Activated CD4-positive, alpha-beta memory T cell treated with anti-CD3 and anti-CD28 coated beads for 36 hours (primary cell): ENCODE measurements at regions not wholly inside any gene's neighbourhood (a gene's known extent, or its start where the extent isn't known, plus 50 kb on each side); places are given as distances from the start of the nearest gene placed in this dataset.

Experiments
- CTCF ChIA-PET: fragments of 350-600 bp; sonication (Branson Sonifier 250); formaldehyde crosslinking; loops from one replicate; lab custom pipeline; 2021; ENCODE audit warnings: antibody characterized with exemption, inconsistent platforms; lab: Charles Lee
- POLR2A ChIA-PET: fragments of 350-600 bp; sonication (Branson Sonifier 250); formaldehyde crosslinking; loops from one replicate; lab custom pipeline; 2021; ENCODE audit warnings: antibody characterized with exemption; lab: Charles Lee
- DNase-seq: peaks from one replicate; pipeline ENCODE4 v3.0.0-alpha.2; 2020
- H3K27ac Mint-ChIP-seq: one replicate; pipeline ENCODE4 v1.8.0; 2021; ENCODE audit warnings: mixed read lengths
- H3K27me3 Mint-ChIP-seq: one replicate; pipeline ENCODE4 v1.8.0; 2021; ENCODE audit warnings: mixed read lengths
- H3K36me3 Mint-ChIP-seq: one replicate; pipeline ENCODE4 v1.8.0; 2021; ENCODE audit warnings: mixed read lengths
- H3K4me1 Mint-ChIP-seq: one replicate; pipeline ENCODE4 v1.8.0; 2021; ENCODE audit warnings: low read depth, mixed read lengths
- H3K4me3 Mint-ChIP-seq: one replicate; pipeline ENCODE4 v1.8.0; 2021; ENCODE audit warnings: mild to moderate bottlenecking, mixed read lengths
- H3K9me3 Mint-ChIP-seq: one replicate; pipeline ENCODE4 v1.8.0; 2021; ENCODE audit warnings: mixed read lengths
- intact Hi-C: fragments of 100-400 bp; cut with micrococcal nuclease; formaldehyde crosslinking; loops from one replicate; pipeline ENCODE4 v1.15.1; 2023

DNA sequence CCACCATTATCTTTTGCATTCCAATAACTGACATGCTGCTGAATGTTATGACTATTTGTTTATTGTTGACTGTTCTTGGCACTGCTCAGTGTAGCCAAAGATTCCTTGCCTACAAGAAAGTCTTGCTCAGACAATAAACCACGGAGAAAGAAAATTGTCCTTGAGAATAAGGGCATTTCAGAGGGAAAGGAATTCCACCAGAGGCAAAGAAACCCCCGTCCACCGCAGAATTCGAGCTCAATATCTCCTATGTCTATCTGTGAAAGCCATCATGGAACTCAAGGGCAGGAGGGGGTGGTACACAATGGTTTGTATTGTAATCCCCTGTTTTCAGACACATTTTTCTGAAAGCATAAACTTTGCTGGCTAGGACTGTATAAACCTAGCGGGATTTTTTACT, 70.3 kb upstream of the ADAMTS16 start:
- Mint-ChIP-seq H3K36me3 (no peaks in the 10 kb centered on the region), H3K9me3 (no peaks in the 10 kb centered on the region), H3K4me3 (no peak overlapping the region), H3K4me1 (no peaks in the 10 kb centered on the region), H3K27ac (no peak overlapping the region), H3K27me3 (no peaks in the 10 kb centered on the region)
- no peak for DNase-seq
- POLR2A ChIA-PET, result no interaction called here
- intact Hi-C loops, result no loop called here
- CTCF ChIA-PET, result no interaction called here

DNA sequence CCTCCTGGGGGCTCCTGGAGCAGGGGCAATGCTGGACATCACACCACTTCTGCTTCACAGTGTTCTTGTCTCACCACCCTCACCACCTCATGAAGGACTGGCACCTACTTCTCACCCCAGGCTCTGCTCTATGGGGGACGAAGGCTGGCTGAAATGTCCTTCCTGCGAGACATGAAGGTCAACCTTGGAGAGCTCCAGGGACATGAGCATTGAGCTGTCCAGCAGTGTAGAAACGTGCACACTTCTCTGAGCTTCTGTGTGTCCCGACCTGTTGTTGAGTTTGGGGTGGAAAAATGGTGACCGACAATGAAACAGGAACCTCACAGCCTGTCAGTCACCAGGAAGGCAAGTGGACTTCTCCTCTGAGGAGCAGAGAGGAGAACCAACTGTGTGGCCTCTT, 68.6 kb upstream of the ADAMTS16 start:
- intact Hi-C loops, result no loop called here
- H3K4me1 Mint-ChIP-seq, result no peaks in the 10 kb centered on the region
- H3K4me3 Mint-ChIP-seq, result no peak overlapping the region
- H3K27ac Mint-ChIP-seq, result no peak overlapping the region
- POLR2A ChIA-PET, result no interaction called here
- CTCF ChIA-PET, result no interaction called here
- H3K36me3 Mint-ChIP-seq, result no peaks in the 10 kb centered on the region
- no peaks in the 10 kb centered on the region for H3K9me3 Mint-ChIP-seq
- no peak for DNase-seq
- no peaks in the 10 kb centered on the region for H3K27me3 Mint-ChIP-seq

DNA sequence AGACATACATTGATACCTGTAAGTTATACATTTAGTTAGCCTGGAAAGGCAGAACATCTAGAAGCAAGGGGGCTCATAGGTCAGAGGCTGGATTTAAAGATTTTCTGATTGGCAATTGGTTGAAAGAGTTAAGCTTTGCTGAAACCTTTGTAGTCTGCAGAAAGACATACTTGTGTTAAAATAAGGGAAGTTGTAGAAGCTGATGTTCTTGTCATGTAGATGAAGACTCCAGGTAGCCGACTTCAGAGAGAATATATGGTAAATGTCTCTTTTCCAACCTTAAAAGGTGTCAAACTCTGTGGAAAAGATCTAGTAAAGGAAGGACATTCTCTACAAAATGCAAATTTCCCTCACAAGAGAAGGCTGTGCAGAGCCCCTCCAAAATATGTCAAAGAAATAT, 62.9 kb upstream of the ADAMTS16 start:
- POLR2A ChIA-PET, result no interaction called here
- H3K9me3 Mint-ChIP-seq, result no peaks in the 10 kb centered on the region

DNA sequence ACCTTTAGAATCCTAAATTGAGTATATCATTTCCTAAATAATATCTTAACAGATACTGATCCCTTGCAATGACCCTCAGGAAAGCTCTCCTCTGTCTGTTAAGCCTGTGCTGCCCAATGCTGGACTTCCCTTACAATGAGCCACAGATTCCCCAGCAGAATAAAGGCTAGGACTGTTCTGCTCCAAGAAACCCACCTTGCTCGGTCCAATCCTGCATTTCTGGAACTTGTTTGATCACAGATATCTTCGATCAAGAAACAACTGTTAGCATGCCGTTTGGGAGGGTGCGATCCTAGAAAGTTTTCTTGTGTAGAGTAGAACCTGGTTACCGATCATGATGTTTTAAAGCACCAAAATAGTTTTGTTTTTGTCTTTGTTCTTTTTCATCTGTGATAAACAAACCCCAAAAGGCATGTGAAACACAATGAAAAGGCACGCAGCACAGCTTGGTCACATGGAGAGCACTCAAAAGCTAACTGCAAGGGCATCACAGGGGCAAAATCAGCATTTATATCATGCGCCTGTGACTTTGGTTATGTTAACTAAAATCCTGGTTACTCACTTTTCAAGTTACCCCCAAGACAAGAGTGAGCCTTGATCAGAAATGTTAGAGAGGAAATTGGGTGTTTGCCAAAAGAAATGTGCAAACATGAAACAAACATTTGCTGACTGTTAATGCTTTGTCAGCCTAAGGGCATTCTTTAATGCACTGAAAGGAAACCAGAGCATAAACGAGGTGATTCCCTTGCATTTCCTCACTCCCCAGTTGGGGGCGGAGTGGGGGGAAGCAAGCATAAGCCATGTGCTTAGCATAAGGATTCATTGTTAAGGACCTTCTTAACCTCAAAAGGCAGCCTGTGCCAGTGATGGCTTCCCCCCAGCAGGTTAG, 61.9 kb upstream of the ADAMTS16 start:
- Mint-ChIP-seq H3K4me1 (no peaks in the 10 kb centered on the region), H3K9me3 (no peaks in the 10 kb centered on the region), H3K4me3 (no peak overlapping the region), H3K36me3 (no peaks in the 10 kb centered on the region), H3K27ac (no peak overlapping the region), H3K27me3 (no peaks in the 10 kb centered on the region)
- intact Hi-C loops, result no loop called here
- ChIA-PET POLR2A (no interaction called here), CTCF (no interaction called here)
- no peak for DNase-seq

More for the DNA sequence above, 62.9 kb upstream of the ADAMTS16 start:
- Mint-ChIP-seq H3K36me3 (no peaks in the 10 kb centered on the region), H3K27me3 (no peaks in the 10 kb centered on the region), H3K27ac (no peak overlapping the region), H3K4me3 (no peak overlapping the region), H3K4me1 (no peaks in the 10 kb centered on the region)
- no peak for DNase-seq
- intact Hi-C loops, result no loop called here
- CTCF ChIA-PET, result no interaction called here

DNA sequence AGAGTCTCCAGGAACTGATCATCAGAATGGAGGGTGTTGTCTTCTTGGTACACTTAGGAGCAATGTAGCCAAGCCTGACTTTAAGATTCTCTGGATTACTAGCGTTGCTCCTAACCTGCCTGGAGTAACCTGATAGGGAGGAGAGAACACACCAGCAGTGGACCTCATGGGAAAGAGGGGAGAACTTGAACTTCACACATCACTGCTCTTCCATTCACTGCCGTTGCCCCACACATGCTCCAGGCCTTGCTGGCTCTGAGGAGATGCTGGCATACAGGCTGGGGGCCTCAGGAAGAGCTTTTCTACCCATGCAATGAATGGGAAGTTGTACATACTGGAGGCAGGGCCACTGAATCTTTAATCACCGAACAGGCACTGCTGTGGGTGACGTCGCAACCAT, 60.3 kb upstream of the ADAMTS16 start:
- ChIA-PET POLR2A (no interaction called here), CTCF (no interaction called here)
- H3K4me3 Mint-ChIP-seq, result no peak overlapping the region
- DNase-seq, result no peak
- H3K27ac Mint-ChIP-seq, result no peak overlapping the region
- H3K27me3 Mint-ChIP-seq, result no peaks in the 10 kb centered on the region
- H3K4me1 Mint-ChIP-seq, result no peaks in the 10 kb centered on the region
- H3K9me3 Mint-ChIP-seq, result no peaks in the 10 kb centered on the region
- intact Hi-C loops, result no loop called here
- H3K36me3 Mint-ChIP-seq, result no peaks in the 10 kb centered on the region

DNA sequence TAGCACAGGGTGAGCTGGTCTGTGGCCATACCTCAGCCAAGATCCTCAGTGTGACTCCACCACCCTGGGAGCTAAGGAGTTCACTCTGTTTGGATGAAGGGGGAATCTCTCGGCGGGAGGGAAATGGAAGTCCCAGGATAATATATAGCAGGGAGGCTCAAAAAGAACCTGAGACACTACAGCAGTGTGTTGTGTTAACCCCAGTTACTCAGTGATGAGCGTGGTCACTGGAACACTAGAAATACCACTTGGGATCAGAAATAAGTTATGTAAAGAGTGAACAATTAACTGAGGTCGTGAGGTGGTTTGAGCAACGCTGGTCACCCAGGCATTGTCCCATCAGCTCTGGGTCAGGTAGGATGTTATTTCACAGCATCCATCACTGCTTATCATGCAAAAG, 59.3 kb upstream of the ADAMTS16 start:
- ChIA-PET CTCF (no interaction called here), POLR2A (no interaction called here)
- Mint-ChIP-seq H3K4me1 (no peaks in the 10 kb centered on the region), H3K27me3 (no peaks in the 10 kb centered on the region), H3K4me3 (no peak overlapping the region), H3K36me3 (no peaks in the 10 kb centered on the region), H3K27ac (no peak overlapping the region), H3K9me3 (no peaks in the 10 kb centered on the region)
- DNase-seq, result no peak
- intact Hi-C loops, result no loop called here

DNA sequence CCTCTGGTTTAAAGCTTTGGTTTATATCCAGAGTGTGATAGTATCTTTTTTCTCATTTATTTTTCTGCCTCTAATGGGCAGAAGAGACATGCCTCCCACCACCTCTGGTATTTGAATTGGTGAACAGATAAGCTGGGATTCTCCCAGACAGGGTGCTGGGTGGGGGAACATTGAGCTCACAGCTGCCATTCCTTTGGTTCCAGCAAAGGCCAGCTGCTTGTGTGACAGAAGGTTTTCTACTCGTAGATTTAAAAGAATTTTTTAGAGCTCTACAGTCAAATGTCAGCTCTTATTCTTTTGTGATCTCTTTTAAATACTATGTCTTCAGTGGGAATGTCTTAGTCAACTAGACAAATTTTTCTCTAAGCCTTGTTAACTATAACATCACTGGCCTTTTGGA, 54.7 kb upstream of the ADAMTS16 start:
- no peak overlapping the region for H3K27ac Mint-ChIP-seq
- CTCF ChIA-PET, result no interaction called here
- H3K4me1 Mint-ChIP-seq, result no peaks in the 10 kb centered on the region
- no peak for DNase-seq
- H3K4me3 Mint-ChIP-seq, result no peak overlapping the region
- POLR2A ChIA-PET, result no interaction called here
- H3K27me3 Mint-ChIP-seq, result no peaks in the 10 kb centered on the region
- H3K9me3 Mint-ChIP-seq, result no peaks in the 10 kb centered on the region
- intact Hi-C loops, result no loop called here
- H3K36me3 Mint-ChIP-seq, result no peaks in the 10 kb centered on the region

DNA sequence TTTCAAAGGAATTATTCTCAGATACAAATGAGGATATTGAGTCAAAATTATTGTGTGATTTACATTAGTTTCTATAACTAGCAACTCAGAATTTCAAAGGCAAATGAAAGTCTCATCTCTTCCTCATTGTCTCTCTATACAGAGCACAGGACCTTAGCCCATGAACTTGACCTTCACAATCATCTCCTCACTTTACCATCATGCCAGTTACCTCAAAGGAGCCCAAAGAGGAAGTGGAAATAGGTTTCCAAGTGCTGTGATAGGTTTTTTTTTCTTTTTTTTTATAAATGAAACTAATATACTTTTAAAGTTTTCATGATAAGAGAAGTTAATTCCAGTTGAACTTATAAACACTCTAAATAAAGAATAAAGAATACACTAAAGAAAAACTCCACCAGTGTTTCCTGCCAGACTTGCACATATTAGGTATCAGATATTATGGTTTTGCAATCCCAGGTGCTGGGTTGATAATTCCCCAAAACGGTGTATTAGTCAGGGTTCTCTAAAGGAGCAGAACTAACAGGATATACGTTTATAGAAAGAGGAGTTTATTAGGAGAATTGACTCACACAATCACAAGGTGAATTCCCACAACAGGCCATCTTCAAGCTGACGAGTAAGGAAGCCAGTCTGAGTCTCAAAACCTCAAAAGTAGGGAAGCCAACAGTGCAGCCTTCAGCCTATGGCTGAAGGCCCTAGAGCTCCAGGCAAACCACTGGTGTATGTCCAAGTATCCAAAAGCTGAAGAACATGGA, 50.1 kb upstream of the ADAMTS16 start:
- ChIA-PET POLR2A (no interaction called here), CTCF (no interaction called here)
- Mint-ChIP-seq H3K27me3 (no peaks in the 10 kb centered on the region), H3K4me3 (no peak overlapping the region), H3K9me3 (no peaks in the 10 kb centered on the region), H3K27ac (no peak overlapping the region), H3K36me3 (no peaks in the 10 kb centered on the region), H3K4me1 (no peaks in the 10 kb centered on the region)
- no peak for DNase-seq
- intact Hi-C loops, result no loop called here
